ENCODE measurements at regions not wholly inside any gene's neighbourhood (a gene's known extent, or its start where the extent isn't known, plus 50 kb on each side); places are given as distances from the start of the nearest gene placed in this dataset.
"Not testable (repeated sequence)": the region's sequence is repeated elsewhere in the genome, so short reads cannot be mapped to it uniquely, and the experiment has no call there.

- no peak for DNase-seq
These were observed 558.5 kb downstream of the RFC3 start for GRCh38 chr13:34376483-34376882.

GRCh38 chr13:34381228-34381627 is 560.8 kb upstream of the NBEA start:
- DNase-seq: no peak

DNA sequence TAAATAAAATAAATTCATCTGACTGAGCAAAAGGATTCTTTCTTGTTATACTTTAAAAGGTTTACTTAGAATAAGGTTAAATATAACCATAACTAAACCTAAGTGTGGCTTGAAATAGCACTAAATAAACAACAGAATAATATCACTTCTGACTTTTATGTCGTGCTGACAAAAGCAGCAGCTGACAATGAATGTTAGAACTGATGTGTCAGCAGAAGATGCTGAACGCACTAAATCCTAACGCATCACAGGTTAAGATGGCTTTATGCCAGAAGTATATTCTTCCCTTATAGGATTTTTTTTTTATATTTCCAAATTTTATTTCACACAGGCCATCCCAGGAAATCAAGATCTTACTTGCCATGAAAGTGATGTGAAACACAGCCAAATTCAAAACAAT is 558.3 kb upstream of the NBEA start:
- DNase-seq: no peak

GRCh38 chr13:34386229-34386628 is 555.8 kb upstream of the NBEA start:
- DNase-seq: not testable (repeated sequence)

- DNase-seq: no peak
These were observed 551.0 kb upstream of the NBEA start for GRCh38 chr13:34391076-34391475.

- no peak for DNase-seq
These were observed 540.4 kb upstream of the NBEA start for GRCh38 chr13:34401696-34402095.

- no peak for DNase-seq
These were observed 536.5 kb upstream of the NBEA start for GRCh38 chr13:34405410-34406181.

DNA sequence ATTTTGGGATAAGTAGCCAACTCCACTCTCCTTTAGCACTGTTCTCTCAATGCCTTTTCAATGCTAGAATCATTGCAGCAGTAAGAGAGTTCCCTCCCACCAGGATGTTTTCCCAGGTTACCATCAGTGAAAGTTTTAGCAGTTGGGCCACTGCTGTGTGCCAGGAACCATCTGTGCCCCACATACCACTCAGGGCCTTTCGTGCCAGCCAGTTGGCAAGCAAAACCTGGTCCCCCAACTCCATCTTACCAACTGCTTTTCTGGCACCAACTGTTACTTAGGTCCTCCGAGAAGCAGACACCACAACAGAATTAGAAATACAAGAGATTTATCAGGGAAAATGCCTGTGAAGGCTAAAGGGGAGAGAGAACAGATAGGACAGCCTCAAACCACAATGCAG is 533.4 kb upstream of the NBEA start:
- DNase-seq: no peak

- no peak for DNase-seq
These were observed 532.4 kb upstream of the NBEA start for GRCh38 chr13:34409496-34410182.

- no peak for DNase-seq
These were observed 531.4 kb upstream of the NBEA start for GRCh38 chr13:34410678-34411077.

DNA sequence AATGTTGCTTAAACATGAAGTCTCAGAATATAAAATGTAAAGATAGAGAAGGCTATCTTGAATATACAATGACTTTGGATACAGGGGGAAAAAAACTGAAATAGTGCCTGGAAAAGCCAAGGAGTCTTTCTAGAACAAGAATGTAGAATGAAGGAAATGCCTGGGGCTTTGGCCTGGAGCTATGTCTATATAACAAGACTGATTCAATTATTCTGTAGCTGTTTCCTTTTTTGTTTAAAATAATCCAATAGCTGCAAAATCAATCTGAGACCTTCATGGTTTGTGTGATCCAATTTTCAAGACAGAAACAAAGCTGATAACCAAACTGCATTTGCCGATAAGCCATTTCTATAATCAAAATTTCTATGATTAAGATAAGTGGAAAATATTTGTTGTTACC is 530.9 kb upstream of the NBEA start:
- no peak for DNase-seq

- DNase-seq: no peak
These were observed 530.2 kb upstream of the NBEA start for GRCh38 chr13:34411894-34412293.

GRCh38 chr13:34412295-34412694 is 529.8 kb upstream of the NBEA start:
- no peak for DNase-seq

DNA sequence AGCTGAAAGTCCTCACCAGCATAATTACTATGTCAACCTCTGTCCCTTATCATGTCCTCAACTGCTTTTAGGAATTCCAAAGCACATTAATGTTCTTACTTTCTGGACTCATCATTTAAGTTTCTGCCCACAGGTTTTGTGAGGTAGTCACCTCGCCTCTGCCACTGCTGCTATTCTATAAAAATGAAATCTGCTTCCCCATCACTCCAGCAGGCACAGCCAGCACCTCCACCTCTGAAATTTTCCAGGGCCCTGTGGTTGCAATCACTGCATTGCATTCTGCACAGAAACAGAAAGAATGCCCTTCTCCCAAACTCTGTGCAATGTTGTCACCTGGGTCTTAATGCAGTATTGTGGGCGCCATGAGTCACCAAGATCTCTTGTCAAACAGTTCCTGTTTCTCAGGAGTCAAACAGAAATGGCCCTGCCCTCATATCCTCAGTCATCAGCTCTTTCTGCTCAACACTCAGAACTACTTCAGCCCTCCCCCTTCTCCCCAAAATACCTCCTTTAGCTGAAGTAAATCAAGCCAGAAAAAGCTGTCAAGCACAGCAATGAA is 529.2 kb upstream of the NBEA start:
- peak; percentile 1 for DNase-seq

DNA sequence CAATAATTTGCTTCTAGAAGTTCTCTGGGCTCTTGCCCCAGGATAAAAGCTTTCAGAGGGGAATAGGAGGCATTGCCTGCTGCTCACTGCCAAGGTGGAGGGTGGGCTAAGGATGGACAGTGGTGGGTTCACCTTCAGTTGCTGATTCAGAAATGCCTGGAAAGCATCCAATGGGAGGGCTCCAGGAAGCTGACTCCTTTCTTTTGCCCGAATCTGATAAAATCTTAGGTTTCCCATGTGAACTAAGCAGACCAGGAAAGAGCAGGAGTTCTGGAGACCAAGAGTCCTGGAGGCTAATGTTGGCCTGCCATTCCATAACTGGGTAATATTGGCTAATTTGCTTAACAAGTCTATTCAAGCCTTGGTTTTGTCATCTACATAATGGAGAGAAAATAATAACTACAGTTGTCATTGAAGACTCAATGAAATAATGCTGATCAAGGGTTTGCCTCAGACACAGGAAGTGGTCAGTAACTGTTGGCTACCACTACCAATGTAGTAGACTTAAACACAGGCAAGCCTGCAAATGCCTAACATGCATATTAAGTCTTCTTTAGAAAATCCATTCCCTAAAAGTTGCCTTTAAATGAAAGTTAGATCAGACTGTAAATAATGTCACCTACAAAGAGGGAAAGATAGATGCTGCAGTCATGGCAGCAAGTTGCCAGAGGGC is 528.4 kb upstream of the NBEA start:
- no peak for DNase-seq

DNA sequence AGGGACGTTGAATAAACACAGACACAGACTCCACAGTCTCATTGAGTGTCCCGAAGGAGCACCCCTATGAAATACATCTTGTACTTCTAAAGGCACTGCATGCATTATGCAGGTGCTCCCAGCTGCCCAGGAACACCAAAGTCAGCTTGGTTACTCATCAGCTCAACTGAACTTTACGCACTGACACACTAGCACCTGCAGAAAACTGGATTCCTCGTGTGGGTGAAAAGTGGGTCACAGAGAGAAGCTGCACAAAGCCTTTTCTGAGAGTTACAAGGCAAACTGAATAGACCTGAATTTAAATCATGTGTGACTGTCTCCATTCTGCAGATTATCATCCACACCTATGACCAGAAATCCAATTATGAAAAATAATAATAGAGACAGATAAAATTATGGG is 527.5 kb upstream of the NBEA start:
- no peak for DNase-seq

GRCh38 chr13:34416971-34417380 is 525.1 kb upstream of the NBEA start:
- DNase-seq: no peak

DNA sequence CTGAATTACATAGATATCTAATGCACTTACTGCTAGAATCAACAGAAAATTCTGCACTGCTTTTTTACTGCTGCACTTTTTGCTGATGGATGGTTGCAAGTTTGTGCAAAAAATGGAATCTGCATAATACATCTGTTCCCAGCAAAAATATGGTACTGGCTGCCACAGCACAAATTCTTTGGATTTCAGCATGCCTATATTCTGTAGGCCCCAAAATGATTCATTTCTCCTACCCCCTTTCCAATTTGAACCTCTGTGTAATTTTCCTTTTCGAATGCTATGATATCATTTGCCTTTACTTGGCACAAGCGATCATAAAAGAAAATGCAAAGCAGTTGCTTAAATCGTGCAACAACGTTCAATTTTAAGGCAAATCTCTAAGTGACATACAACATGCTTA is 524.2 kb upstream of the NBEA start:
- no peak for DNase-seq

- DNase-seq: no peak
These were observed 523.0 kb upstream of the NBEA start for GRCh38 chr13:34419025-34419424.

DNA sequence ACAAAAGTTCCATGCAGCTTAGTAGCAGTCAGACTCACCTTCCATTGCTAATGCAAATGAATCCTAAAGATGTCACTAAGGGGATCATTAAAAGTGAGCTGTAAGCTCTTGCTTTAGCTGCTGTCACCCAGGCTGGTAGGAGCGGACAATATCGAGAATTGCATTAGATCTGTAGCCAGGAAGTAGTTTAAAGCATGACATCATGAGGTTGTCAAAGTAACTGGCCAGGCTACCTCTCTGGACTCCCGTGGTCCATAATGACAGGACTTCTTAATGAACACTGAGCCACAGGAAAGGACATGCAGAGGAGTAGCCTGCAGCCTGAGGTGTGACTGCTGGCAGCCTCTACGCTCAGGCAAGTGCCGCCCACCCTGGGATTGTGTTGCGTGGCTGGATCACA is 522.3 kb upstream of the NBEA start:
- no peak for DNase-seq

GRCh38 chr13:34420702-34421346 is 521.2 kb upstream of the NBEA start:
- no peak for DNase-seq

DNA sequence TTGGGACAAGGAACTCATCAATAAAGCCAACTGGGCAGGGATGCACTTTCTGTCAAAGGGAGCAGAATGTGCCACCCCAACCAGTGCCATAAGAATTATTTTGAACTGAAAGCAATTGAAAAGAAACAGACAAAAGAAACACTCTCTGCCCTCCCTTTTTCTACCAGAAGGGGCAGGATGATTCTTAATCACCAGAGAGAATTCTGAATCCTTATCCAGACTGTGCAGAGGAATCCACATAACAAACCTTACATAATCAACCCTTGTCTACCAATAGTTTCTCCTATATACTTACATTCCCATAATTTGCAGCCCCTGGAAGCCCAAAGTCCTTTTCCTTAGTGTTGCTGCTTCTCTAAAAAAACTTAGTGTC is 520.7 kb upstream of the NBEA start:
- DNase-seq: no peak

DNA sequence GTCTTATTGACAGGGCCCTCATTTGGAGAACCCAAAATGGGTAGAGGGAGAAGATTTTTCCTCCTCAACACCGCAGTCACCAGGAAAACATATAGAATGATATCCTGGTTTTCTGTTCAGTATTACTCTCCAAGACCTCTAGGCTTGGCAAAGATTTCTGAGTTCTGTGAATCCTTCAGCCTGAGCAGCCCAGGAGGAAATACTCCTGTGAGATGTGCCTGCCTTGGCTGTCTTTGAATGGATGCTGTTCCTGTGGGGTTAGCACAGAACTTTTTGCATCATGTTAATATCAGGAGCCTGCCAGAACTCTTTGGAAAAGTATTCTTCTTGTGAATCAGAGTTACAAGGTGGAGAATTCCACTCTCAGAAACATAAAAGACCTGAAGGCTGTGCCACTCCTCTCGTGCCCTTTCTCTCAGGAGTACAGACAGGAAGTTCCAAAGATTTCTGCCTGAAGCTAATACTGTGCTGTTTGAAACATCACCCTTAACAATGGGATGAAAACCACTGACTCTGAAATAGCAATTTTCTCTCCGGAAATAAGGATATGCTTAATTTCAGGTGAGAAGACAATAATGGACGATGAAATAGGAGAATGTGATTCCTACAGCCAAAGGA is 520.1 kb upstream of the NBEA start:
- DNase-seq: no peak

Measured in suppressor macrophage treated with lipopolysaccharide for 4 hours (primary cell).